Keratinocyte (primary cell): ENCODE measurements at regions not wholly inside any gene's neighbourhood (a gene's known extent, or its start where the extent isn't known, plus 50 kb on each side); places are given as distances from the start of the nearest gene placed in this dataset.

ENCODE experiments used
- CTCF ChIP-seq, 3 experiments: IDR thresholded peaks in 1 of 3; conservative IDR thresholded peaks in 1 of 3; optimal IDR thresholded peaks in 1 of 3; 2 replicates in 2 of 3; 3 replicates in 1 of 3; pipeline versions ENCODE3 to v1.5.1; 2011; ENCODE audit warnings: low read length in 3 of 3, mild to moderate bottlenecking in 3 of 3, moderate library complexity in 2 of 3, control low read depth in 1 of 3, inconsistent platforms in 1 of 3; ENCODE audit not compliant: insufficient read depth in 2 of 3; ENCODE audit errors: extremely low read depth in 1 of 3
- EZH2 ChIP-seq: IDR thresholded peaks from one replicate; pipeline ENCODE4 v1.6.1; 2012; ENCODE audit warnings: inconsistent platforms, mild to moderate bottlenecking, low read length, moderate library complexity

- TF ChIP-seq CTCF (optimal IDR thresholded peaks at IDR 0.05 in 1 of 3, IDR thresholded peaks at IDR 0.05 in 1 of 3, conservative IDR thresholded peaks at IDR 0.05 in 1 of 3; ENCODE audit: extremely low read depth in 1 of 3, insufficient read depth in 2 of 3, low read length in 3 of 3): no peak
- TF ChIP-seq EZH2: no peak
Measured at GRCh38 chr16:51876601-51876875, 670.4 kb downstream of the TOX3 start.
